Skeletal muscle tissue (tissue), 3 donors: ENCODE measurements at regions not wholly inside any gene's neighbourhood (a gene's known extent, or its start where the extent isn't known, plus 50 kb on each side); places are given as distances from the start of the nearest gene placed in this dataset.

ENCODE experiments used
- H3K27ac ChIP-seq: one replicate; pipeline ENCODE4 v1.7.0; 2013; ENCODE audit warnings: mild to moderate bottlenecking, low read depth, low read length, inconsistent platforms
- H3K27me3 ChIP-seq, 3 donors: one replicate each; pipeline ENCODE4 v1.7.0; 2013; ENCODE audit warnings: low read length in 3 of 3; ENCODE audit not compliant: control insufficient read depth in 3 of 3, insufficient read depth in 3 of 3
- H3K36me3 ChIP-seq, 3 donors: one replicate each; pipeline ENCODE4 v1.7.0; 2013; ENCODE audit warnings: low read length in 3 of 3; ENCODE audit not compliant: control insufficient read depth in 3 of 3, insufficient read depth in 3 of 3
- H3K4me1 ChIP-seq, 3 donors: one replicate each; pipeline ENCODE4 v1.7.0; 2013; ENCODE audit warnings: low read length in 3 of 3, mild to moderate bottlenecking in 3 of 3; ENCODE audit not compliant: control insufficient read depth in 3 of 3, insufficient read depth in 3 of 3
- H3K4me3 ChIP-seq, 3 donors: one replicate each; pipeline ENCODE4 v1.7.0; 2013; ENCODE audit warnings: low read length in 3 of 3
- H3K9ac ChIP-seq, 3 donors: one replicate each; pipeline ENCODE4 v1.7.0; 2013; ENCODE audit warnings: low read length in 3 of 3, mild to moderate bottlenecking in 3 of 3, moderate library complexity in 2 of 3, low read depth in 1 of 3
- H3K9me3 ChIP-seq, 3 donors: one replicate each; pipeline ENCODE4 v1.7.0; 2013; ENCODE audit warnings: low read length in 3 of 3; ENCODE audit not compliant: control insufficient read depth in 3 of 3
- donor health status: Osteomylitis.

GRCh38 chr4:157591245-157591644, 370.7 kb downstream of the GRIA2 start:
- H3K9me3 ChIP-seq = no peaks in the 10 kb centered on the region

DNA sequence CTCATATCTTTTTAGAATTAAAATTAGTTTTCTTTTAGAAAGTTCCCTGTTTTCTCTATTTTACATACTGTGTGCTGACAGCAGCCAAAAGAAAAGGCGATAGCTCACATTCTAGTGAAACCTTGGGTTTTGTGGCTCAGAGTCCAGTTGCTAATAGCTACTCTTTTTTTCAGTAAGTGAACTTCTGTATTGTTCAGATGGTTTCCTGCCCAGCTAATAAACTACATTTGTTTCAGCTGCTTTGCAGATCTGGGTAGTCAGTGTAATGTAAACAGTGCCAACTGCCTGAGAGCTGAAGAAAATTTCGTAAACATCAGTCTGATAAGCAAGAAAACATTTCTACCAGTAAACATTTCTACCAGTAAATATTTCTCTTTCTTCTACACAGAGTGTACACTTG, 370.2 kb downstream of the GRIA2 start:
- no peaks in the 10 kb centered on the region for H3K36me3 ChIP-seq
- no peak overlapping the region for H3K27ac ChIP-seq
- H3K9me3 ChIP-seq = no peaks in the 10 kb centered on the region
- H3K4me1 ChIP-seq = no peaks in the 10 kb centered on the region
- no peak overlapping the region for H3K9ac ChIP-seq
- H3K4me3 ChIP-seq = no peak overlapping the region
- no peaks in the 10 kb centered on the region for H3K27me3 ChIP-seq

More at GRCh38 chr4:157591245-157591644, 370.7 kb downstream of the GRIA2 start:
- no peaks in the 10 kb centered on the region for H3K27me3 ChIP-seq
- H3K9ac ChIP-seq = no peak overlapping the region
- no peaks in the 10 kb centered on the region for H3K4me1 ChIP-seq
- H3K36me3 ChIP-seq = no peaks in the 10 kb centered on the region
- H3K4me3 ChIP-seq = no peak overlapping the region
- H3K27ac ChIP-seq = no peak overlapping the region

- Histone ChIP-seq H3K36me3 (no peaks in the 10 kb centered on the region), H3K9ac (no peak overlapping the region), H3K9me3 (no peaks in the 10 kb centered on the region), H3K4me3 (no peak overlapping the region), H3K4me1 (no peaks in the 10 kb centered on the region), H3K27me3 (no peaks in the 10 kb centered on the region), H3K27ac (no peak overlapping the region)
Measured at GRCh38 chr4:157587681-157588423, 367.3 kb downstream of the GRIA2 start.

DNA sequence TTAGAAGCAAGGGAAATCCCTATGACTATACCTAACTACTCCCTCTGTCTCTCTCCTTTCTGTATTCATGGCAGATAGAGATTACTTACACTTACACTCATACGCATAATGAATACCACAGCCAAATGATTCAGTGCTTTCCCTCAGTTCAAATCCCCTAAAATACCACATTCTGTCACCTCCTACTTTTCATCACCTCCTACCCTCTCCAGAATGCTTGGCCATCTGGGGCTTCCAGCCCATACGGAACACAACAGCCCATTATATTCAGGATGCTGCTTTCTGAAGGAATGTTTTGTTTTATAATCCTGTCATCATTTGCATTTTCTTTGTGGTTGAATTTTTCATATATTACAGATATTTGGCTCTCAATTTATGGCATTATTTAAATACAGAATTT, 361.6 kb downstream of the GRIA2 start:
- no peak overlapping the region for H3K4me3 ChIP-seq
- H3K36me3 ChIP-seq = no peaks in the 10 kb centered on the region
- no peaks in the 10 kb centered on the region for H3K9me3 ChIP-seq
- H3K27me3 ChIP-seq = no peaks in the 10 kb centered on the region
- H3K4me1 ChIP-seq = no peaks in the 10 kb centered on the region
- no peak overlapping the region for H3K9ac ChIP-seq
- H3K27ac ChIP-seq = no peak overlapping the region

GRCh38 chr4:157576671-157577217, 356.2 kb downstream of the GRIA2 start:
- Histone ChIP-seq H3K36me3 (no peaks in the 10 kb centered on the region), H3K9ac (no peak overlapping the region), H3K9me3 (no peaks in the 10 kb centered on the region), H3K27ac (no peak overlapping the region), H3K4me1 (no peaks in the 10 kb centered on the region), H3K4me3 (no peak overlapping the region), H3K27me3 (no peaks in the 10 kb centered on the region)

DNA sequence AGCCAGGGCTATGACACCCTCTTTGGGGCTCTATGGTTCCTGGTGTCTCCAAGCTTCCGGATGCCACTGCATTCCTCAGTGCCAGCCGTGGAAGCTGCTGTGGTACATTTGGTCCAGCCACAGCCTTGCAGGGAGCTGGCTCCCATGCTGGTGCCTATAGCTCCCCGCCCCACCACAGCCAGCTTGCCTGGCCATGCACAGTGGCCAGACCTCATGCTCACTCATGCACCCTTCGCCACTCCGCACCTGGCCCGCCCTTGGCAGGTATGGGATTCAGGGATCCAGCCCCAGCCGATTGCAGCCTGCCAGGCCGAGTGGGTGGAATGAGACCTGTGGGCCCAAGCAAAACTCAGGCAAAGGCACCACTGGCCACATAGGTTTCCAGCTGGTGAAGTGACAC, 354.8 kb downstream of the GRIA2 start:
- H3K4me1 ChIP-seq = no peaks in the 10 kb centered on the region
- H3K9ac ChIP-seq = no peak overlapping the region
- no peak overlapping the region for H3K4me3 ChIP-seq
- no peaks in the 10 kb centered on the region for H3K36me3 ChIP-seq
- H3K9me3 ChIP-seq = no peaks in the 10 kb centered on the region
- no peak overlapping the region for H3K27ac ChIP-seq
- H3K27me3 ChIP-seq = no peaks in the 10 kb centered on the region

DNA sequence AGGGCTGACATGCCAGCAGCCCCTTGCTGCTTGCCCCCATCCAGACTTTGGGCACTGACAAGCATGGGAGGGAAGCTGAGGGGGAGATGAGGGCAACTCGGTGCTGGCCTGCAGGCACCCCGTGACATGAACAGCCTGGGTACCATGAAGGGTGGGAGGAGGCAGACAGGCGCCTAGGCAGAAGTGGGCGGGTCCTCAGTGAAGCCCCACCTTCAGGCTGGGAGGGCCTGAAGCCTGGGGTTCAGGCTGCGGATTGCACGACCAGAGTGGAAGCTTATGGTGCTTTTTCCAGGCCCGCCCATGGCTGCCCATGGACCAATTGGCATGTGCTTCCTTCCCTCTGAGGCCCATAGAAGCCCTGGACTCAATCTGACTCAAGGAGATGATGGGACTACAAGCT, 354.1 kb downstream of the GRIA2 start:
- no peaks in the 10 kb centered on the region for H3K9me3 ChIP-seq
- H3K4me3 ChIP-seq = no peak overlapping the region
- H3K9ac ChIP-seq = no peak overlapping the region

DNA sequence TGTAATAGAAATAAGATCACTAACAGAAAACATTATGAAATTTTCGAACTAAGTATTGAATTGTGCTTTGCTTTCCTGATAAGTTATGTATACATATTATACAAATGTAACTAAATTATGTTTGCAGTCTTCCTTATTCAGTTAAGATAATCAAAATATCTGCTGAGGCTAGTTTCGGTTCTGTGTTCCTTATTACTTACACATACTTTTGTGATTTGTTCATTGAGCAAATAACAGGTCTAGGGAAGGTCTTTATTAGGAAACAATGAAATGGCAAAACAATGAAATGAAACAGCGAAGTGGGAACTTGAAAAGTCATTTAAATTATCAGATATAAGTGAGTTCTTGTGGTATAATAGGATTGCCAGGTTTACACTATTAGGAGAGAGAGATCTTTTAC, 352.4 kb downstream of the GRIA2 start:
- Histone ChIP-seq H3K27me3 (no peaks in the 10 kb centered on the region), H3K4me3 (no peak overlapping the region), H3K9me3 (no peaks in the 10 kb centered on the region), H3K9ac (no peak overlapping the region), H3K36me3 (no peaks in the 10 kb centered on the region), H3K27ac (no peak overlapping the region), H3K4me1 (no peaks in the 10 kb centered on the region)

More for the DNA sequence above, 354.1 kb downstream of the GRIA2 start:
- Histone ChIP-seq H3K4me1 (no peaks in the 10 kb centered on the region), H3K27ac (no peak overlapping the region), H3K36me3 (no peaks in the 10 kb centered on the region), H3K27me3 (no peaks in the 10 kb centered on the region)

- Histone ChIP-seq H3K36me3 (no peaks in the 10 kb centered on the region), H3K27ac (no peak overlapping the region), H3K9ac (no peak overlapping the region), H3K4me3 (no peak overlapping the region), H3K27me3 (no peaks in the 10 kb centered on the region), H3K4me1 (no peaks in the 10 kb centered on the region), H3K9me3 (no peaks in the 10 kb centered on the region)
Measured at GRCh38 chr4:157572284-157572683, 351.8 kb downstream of the GRIA2 start.

- no peak overlapping the region for H3K9ac ChIP-seq
- no peaks in the 10 kb centered on the region for H3K36me3 ChIP-seq
- no peak overlapping the region for H3K4me3 ChIP-seq
- H3K27me3 ChIP-seq = no peaks in the 10 kb centered on the region
- H3K4me1 ChIP-seq = no peaks in the 10 kb centered on the region
- no peaks in the 10 kb centered on the region for H3K9me3 ChIP-seq
- no peak overlapping the region for H3K27ac ChIP-seq
Measured at GRCh38 chr4:157564771-157565170, 344.2 kb downstream of the GRIA2 start.
